HG03039 (cell line): ENCODE measurements at regions not wholly inside any gene's neighbourhood (a gene's known extent, or its start where the extent isn't known, plus 50 kb on each side); places are given as distances from the start of the nearest gene placed in this dataset.

Experiments
- ATAC-seq: cut with Tn5 transposase; IDR thresholded peaks from one replicate; pipeline ENCODE4 v1.9.1; 2021; ENCODE audit warnings: mild to moderate bottlenecking, moderate library complexity; ENCODE audit not compliant: unreplicated experiment

GRCh38 chr20:1798982-1799381 lies 96.2 kb upstream of the SIRPA start:
- no peak for ATAC-seq

GRCh38 chr20:1793821-1794220 lies 101.4 kb upstream of the SIRPA start:
- no peak for ATAC-seq

- no peak for ATAC-seq
Measured at GRCh38 chr20:1792274-1792673, 102.9 kb upstream of the SIRPA start.

GRCh38 chr20:1790386-1790785 lies 104.8 kb upstream of the SIRPA start:
- no peak for ATAC-seq

- ATAC-seq: no peak
Measured at GRCh38 chr20:1788044-1788443, 107.2 kb upstream of the SIRPA start.

GRCh38 chr20:1786486-1786885 lies 108.7 kb upstream of the SIRPA start:
- no peak for ATAC-seq

- no peak for ATAC-seq
Measured at GRCh38 chr20:1784586-1784985, 110.6 kb upstream of the SIRPA start.

- ATAC-seq: no peak
Measured at GRCh38 chr20:1783245-1783644, 112.0 kb upstream of the SIRPA start.

GRCh38 chr20:1782181-1782580 lies 113.0 kb upstream of the SIRPA start:
- no peak for ATAC-seq

GRCh38 chr20:1779567-1779966 lies 115.6 kb upstream of the SIRPA start:
- no peak for ATAC-seq

GRCh38 chr20:1778338-1778737 lies 116.9 kb upstream of the SIRPA start:
- no peak for ATAC-seq

- ATAC-seq: no peak
Measured at GRCh38 chr20:1777476-1777820, 117.8 kb upstream of the SIRPA start.

- ATAC-seq: peak; percentile 74
Measured at GRCh38 chr20:1776681-1777475, 118.3 kb upstream of the SIRPA start.

GRCh38 chr20:1775117-1775516 lies 117.5 kb upstream of the SIRPG start:
- ATAC-seq: no peak

- ATAC-seq: no peak
Measured at GRCh38 chr20:1774479-1774878, 116.9 kb upstream of the SIRPG start.

GRCh38 chr20:1773816-1774215 lies 116.2 kb upstream of the SIRPG start:
- no peak for ATAC-seq

GRCh38 chr20:1769491-1769890 lies 111.9 kb upstream of the SIRPG start:
- ATAC-seq: no peak

- ATAC-seq: no peak
Measured at GRCh38 chr20:1766731-1767130, 109.2 kb upstream of the SIRPG start.

- ATAC-seq: no peak
Measured at GRCh38 chr20:1764136-1765033, 106.8 kb upstream of the SIRPG start.

GRCh38 chr20:1761598-1761997 lies 104.0 kb upstream of the SIRPG start:
- no peak for ATAC-seq

- no peak for ATAC-seq
Measured at GRCh38 chr20:1761116-1761515, 103.5 kb upstream of the SIRPG start.

- no peak for ATAC-seq
Measured at GRCh38 chr20:1758765-1759164, 101.2 kb upstream of the SIRPG start.
